Activated CD8-positive, alpha-beta memory T cell treated with anti-CD3 and anti-CD28 coated beads, Interleukin-2, amount 50 U/mL, for 1 hour (primary cell): ENCODE measurements at regions not wholly inside any gene's neighbourhood (a gene's known extent, or its start where the extent isn't known, plus 50 kb on each side); places are given as distances from the start of the nearest gene placed in this dataset.
"Not testable (repeated sequence)": the region's sequence is repeated elsewhere in the genome, so short reads cannot be mapped to it uniquely, and the experiment has no call there.

Experiments used
- DNase-seq: peaks from one replicate; pipeline ENCODE4 v3.0.0-alpha.2; 2020; ENCODE audit errors: extremely low read depth

GRCh38 chr7:10588084-10588483 is 385.6 kb upstream of the PHF14 start:
- DNase-seq: no peak

- no peak for DNase-seq
Measured at GRCh38 chr7:10592604-10593003, 381.1 kb upstream of the PHF14 start.

GRCh38 chr7:10593080-10593479 is 380.6 kb upstream of the PHF14 start:
- DNase-seq: no peak

GRCh38 chr7:10596827-10597226 is 376.8 kb upstream of the PHF14 start:
- no peak for DNase-seq

- DNase-seq: no peak
Measured at GRCh38 chr7:10604128-10604527, 369.5 kb upstream of the PHF14 start.

GRCh38 chr7:10612950-10613349 is 360.7 kb upstream of the PHF14 start:
- DNase-seq: no peak

GRCh38 chr7:10618953-10619352 is 354.7 kb upstream of the PHF14 start:
- no peak for DNase-seq

GRCh38 chr7:10632712-10633111 is 341.0 kb upstream of the PHF14 start:
- DNase-seq: no peak

- DNase-seq: no peak
Measured at GRCh38 chr7:10634239-10634638, 339.4 kb upstream of the PHF14 start.

GRCh38 chr7:10637991-10638390 is 335.7 kb upstream of the PHF14 start:
- no peak for DNase-seq

- DNase-seq: no peak
Measured at GRCh38 chr7:10643545-10643944, 330.1 kb upstream of the PHF14 start.

- no peak for DNase-seq
Measured at GRCh38 chr7:10644849-10645248, 328.8 kb upstream of the PHF14 start.

- DNase-seq: no peak
Measured at GRCh38 chr7:10646194-10646593, 327.5 kb upstream of the PHF14 start.

- DNase-seq: no peak
Measured at GRCh38 chr7:10648289-10648688, 325.4 kb upstream of the PHF14 start.

- DNase-seq: not testable (repeated sequence)
Measured at GRCh38 chr7:10649120-10649519, 324.6 kb upstream of the PHF14 start.

- no peak for DNase-seq
Measured at GRCh38 chr7:10655031-10655430, 318.6 kb upstream of the PHF14 start.

GRCh38 chr7:10657201-10657600 is 316.5 kb upstream of the PHF14 start:
- no peak for DNase-seq

GRCh38 chr7:10657837-10658236 is 315.8 kb upstream of the PHF14 start:
- DNase-seq: no peak

- DNase-seq: no peak
Measured at GRCh38 chr7:10662491-10662890, 311.2 kb upstream of the PHF14 start.

GRCh38 chr7:10662982-10663884 is 310.4 kb upstream of the PHF14 start:
- DNase-seq: no peak

GRCh38 chr7:10672186-10672585 is 301.5 kb upstream of the PHF14 start:
- no peak for DNase-seq

- no peak for DNase-seq
Measured at GRCh38 chr7:10677211-10677610, 296.5 kb upstream of the PHF14 start.

- no peak for DNase-seq
Measured at GRCh38 chr7:10677668-10678232, 295.9 kb upstream of the PHF14 start.
